ENCODE measurements at regions not wholly inside any gene's neighbourhood (a gene's known extent, or its start where the extent isn't known, plus 50 kb on each side); places are given as distances from the start of the nearest gene placed in this dataset.
"Not testable (repeated sequence)": the region's sequence is repeated elsewhere in the genome, so short reads cannot be mapped to it uniquely, and the experiment has no call there.

GRCh38 chr4:11116940-11117339 lies 311.8 kb downstream of the HS3ST1 start:
- no peak for DNase-seq

- DNase-seq, result no peak
Measured at GRCh38 chr4:11111876-11112275, 316.8 kb downstream of the HS3ST1 start.

GRCh38 chr4:11111370-11111769 lies 317.3 kb downstream of the HS3ST1 start:
- DNase-seq, result no peak

GRCh38 chr4:11106759-11107158 lies 321.9 kb downstream of the HS3ST1 start:
- DNase-seq, result no peak

GRCh38 chr4:11106190-11106589 lies 322.5 kb downstream of the HS3ST1 start:
- no peak for DNase-seq

GRCh38 chr4:11105715-11106114 lies 323.0 kb downstream of the HS3ST1 start:
- no peak for DNase-seq

GRCh38 chr4:11098461-11098860 lies 330.2 kb downstream of the HS3ST1 start:
- DNase-seq, result no peak

GRCh38 chr4:11097725-11098124 lies 331.0 kb downstream of the HS3ST1 start:
- no peak for DNase-seq

- DNase-seq, result no peak
Measured at GRCh38 chr4:11081006-11081405, 347.7 kb downstream of the HS3ST1 start.

GRCh38 chr4:11079171-11079570 lies 349.5 kb downstream of the HS3ST1 start:
- DNase-seq, result no peak

GRCh38 chr4:11074581-11075241 lies 354.0 kb downstream of the HS3ST1 start:
- DNase-seq, result no peak

- DNase-seq, result no peak
Measured at GRCh38 chr4:11073621-11074051, 355.1 kb downstream of the HS3ST1 start.

GRCh38 chr4:11072999-11073398 lies 355.7 kb downstream of the HS3ST1 start:
- DNase-seq, result no peak

- no peak for DNase-seq
Measured at GRCh38 chr4:11072463-11072862, 356.2 kb downstream of the HS3ST1 start.

GRCh38 chr4:11070813-11071212 lies 357.9 kb downstream of the HS3ST1 start:
- DNase-seq, result no peak

- no peak for DNase-seq
Measured at GRCh38 chr4:11069581-11070211, 359.0 kb downstream of the HS3ST1 start.

GRCh38 chr4:11069083-11069482 lies 359.6 kb downstream of the HS3ST1 start:
- DNase-seq, result no peak

- DNase-seq, result not testable (repeated sequence)
Measured at GRCh38 chr4:11066584-11066983, 362.1 kb downstream of the HS3ST1 start.

GRCh38 chr4:11060637-11061036 lies 368.1 kb downstream of the HS3ST1 start:
- DNase-seq, result not testable (repeated sequence)

- not testable (repeated sequence) for DNase-seq
Measured at GRCh38 chr4:11054937-11055336, 370.4 kb upstream of the CLNK start.

GRCh38 chr4:11053601-11054220 lies 369.1 kb upstream of the CLNK start:
- no peak for DNase-seq

GRCh38 chr4:11051181-11051580 lies 366.6 kb upstream of the CLNK start:
- no peak for DNase-seq

GRCh38 chr4:11050766-11051165 lies 366.2 kb upstream of the CLNK start:
- no peak for DNase-seq

- no peak for DNase-seq
Measured at GRCh38 chr4:11049001-11049400, 364.4 kb upstream of the CLNK start.
